ENCODE measurements at regions not wholly inside any gene's neighbourhood (a gene's known extent, or its start where the extent isn't known, plus 50 kb on each side); places are given as distances from the start of the nearest gene placed in this dataset.
"Not testable (repeated sequence)": the region's sequence is repeated elsewhere in the genome, so short reads cannot be mapped to it uniquely, and the experiment has no call there.

- Mint-ChIP-seq H3K27me3 (ENCODE audit: low read depth in 3 of 3) (peaks cover 1 to 6% (median 2%) of the 10 kb centered on the region in 3 donors), H3K9me3 (peaks cover 8 to 25% (median 16%) of the 10 kb centered on the region in 7 donors), H3K36me3 (no peaks in the 10 kb centered on the region), H3K4me3 (no peak overlapping the region), H3K27ac (no peak overlapping the region), H3K4me1 (no peaks in the 10 kb centered on the region)
- DNase-seq = no peak
- H3K79me2 ChIP-seq (ENCODE audit: insufficient read depth, low read length) = no peaks in the 10 kb centered on the region
- intact Hi-C loops (cut with micrococcal nuclease) = no loop called here
- H3K27ac ChIP-seq (ENCODE audit: low read depth in 1 of 2, low read length in 2 of 2) = no peak overlapping the region
- no peaks in the 10 kb centered on the region for H3K27me3 ChIP-seq (ENCODE audit: control insufficient read depth in 2 of 2, insufficient read depth in 2 of 2, low read length in 2 of 2)
- H3K4me1 ChIP-seq (ENCODE audit: control insufficient read depth in 1 of 2, insufficient read depth in 2 of 2, low read length in 2 of 2) = no peaks in the 10 kb centered on the region
- no peak overlapping the region for H3K4me3 ChIP-seq (replicated peaks in 1 of 3; ENCODE audit: low read depth in 2 of 3, low read length in 3 of 3)
- 98% methylated on average over 24 of the region's 38 CpGs for WGBS (ENCODE audit: insufficient coverage)
- no peak overlapping the region for H3K9ac ChIP-seq (ENCODE audit: insufficient read depth, low read length, poor library complexity, severe bottlenecking)
- H2AFZ ChIP-seq (ENCODE audit: insufficient read depth, low read depth, low read length, poor library complexity, severe bottlenecking) = no peak overlapping the region
- H3K9me3 ChIP-seq (replicated peaks in 1 of 2; ENCODE audit: control insufficient read depth in 1 of 2, insufficient read depth in 1 of 2, low read length in 2 of 2) = peaks cover 0 to 11% of the 10 kb centered on the region in 2 donors
- no peaks in the 10 kb centered on the region for H3K36me3 ChIP-seq (replicated peaks in 1 of 2; ENCODE audit: control insufficient read depth in 1 of 2, insufficient read depth in 2 of 2, low read length in 2 of 2)
- no peak for TF ChIP-seq CTCF (IDR thresholded peaks at IDR 0.05)
- no peak overlapping the region for H3K4me2 ChIP-seq (replicated peaks; ENCODE audit: extremely low read depth, low read length, poor library complexity, severe bottlenecking)
- no peaks in the 10 kb centered on the region for H4K20me1 ChIP-seq (ENCODE audit: insufficient read depth, low read length)
These were observed 137.8 kb upstream of the PALMD start for GRCh38 chr1:99507906-99508732.

- intact Hi-C loops (cut with micrococcal nuclease); H3K27me3 ChIP-seq (ENCODE audit: control insufficient read depth in 2 of 2, insufficient read depth in 2 of 2, low read length in 2 of 2); H3K4me1 ChIP-seq (ENCODE audit: control insufficient read depth in 1 of 2, insufficient read depth in 2 of 2, low read length in 2 of 2); H3K4me3 ChIP-seq (replicated peaks in 1 of 3; ENCODE audit: low read depth in 2 of 3, low read length in 3 of 3); H4K20me1 ChIP-seq (ENCODE audit: insufficient read depth, low read length); H3K36me3 ChIP-seq (replicated peaks in 1 of 2; ENCODE audit: control insufficient read depth in 1 of 2, insufficient read depth in 2 of 2, low read length in 2 of 2); H3K27me3 Mint-ChIP-seq (ENCODE audit: low read depth in 3 of 3); H3K36me3 Mint-ChIP-seq; H3K4me2 ChIP-seq (replicated peaks; ENCODE audit: extremely low read depth, low read length, poor library complexity, severe bottlenecking); H3K4me3 Mint-ChIP-seq; H2AFZ ChIP-seq (ENCODE audit: insufficient read depth, low read depth, low read length, poor library complexity, severe bottlenecking); DNase-seq; H3K79me2 ChIP-seq (ENCODE audit: insufficient read depth, low read length); H3K4me1 Mint-ChIP-seq; H3K27ac ChIP-seq (ENCODE audit: low read depth in 1 of 2, low read length in 2 of 2); H3K9ac ChIP-seq (ENCODE audit: insufficient read depth, low read length, poor library complexity, severe bottlenecking); H3K27ac Mint-ChIP-seq: not testable (repeated sequence)
- whole genome bisulfite sequencing (ENCODE audit: insufficient coverage) = 99% methylated on average over 16 of the region's 24 CpGs
- H3K9me3 ChIP-seq (replicated peaks in 1 of 2; ENCODE audit: control insufficient read depth in 1 of 2, insufficient read depth in 1 of 2, low read length in 2 of 2) = peaks cover 0 to 11% of the 10 kb centered on the region in 2 donors
- H3K9me3 Mint-ChIP-seq = peaks cover 10 to 25% (median 16%) of the 10 kb centered on the region in 7 donors
These were observed 137.0 kb upstream of the PALMD start for GRCh38 chr1:99508733-99509445.

GRCh38 chr1:99514823-99515552 lies 130.9 kb upstream of the PALMD start:
- H3K9ac ChIP-seq (ENCODE audit: insufficient read depth, low read length, poor library complexity, severe bottlenecking); H4K20me1 ChIP-seq (ENCODE audit: insufficient read depth, low read length); intact Hi-C loops (cut with micrococcal nuclease); H3K4me1 Mint-ChIP-seq; H3K4me3 ChIP-seq (replicated peaks in 1 of 3; ENCODE audit: low read depth in 2 of 3, low read length in 3 of 3); H3K27ac ChIP-seq (ENCODE audit: low read depth in 1 of 2, low read length in 2 of 2); H3K4me2 ChIP-seq (replicated peaks; ENCODE audit: extremely low read depth, low read length, poor library complexity, severe bottlenecking); H3K36me3 ChIP-seq (replicated peaks in 1 of 2; ENCODE audit: control insufficient read depth in 1 of 2, insufficient read depth in 2 of 2, low read length in 2 of 2); H3K4me1 ChIP-seq (ENCODE audit: control insufficient read depth in 1 of 2, insufficient read depth in 2 of 2, low read length in 2 of 2); H3K36me3 Mint-ChIP-seq; H3K27me3 ChIP-seq (ENCODE audit: control insufficient read depth in 2 of 2, insufficient read depth in 2 of 2, low read length in 2 of 2); H3K4me3 Mint-ChIP-seq; H3K27me3 Mint-ChIP-seq (ENCODE audit: low read depth in 3 of 3); H2AFZ ChIP-seq (ENCODE audit: insufficient read depth, low read depth, low read length, poor library complexity, severe bottlenecking); H3K9me3 ChIP-seq (replicated peaks in 1 of 2; ENCODE audit: control insufficient read depth in 1 of 2, insufficient read depth in 1 of 2, low read length in 2 of 2); H3K79me2 ChIP-seq (ENCODE audit: insufficient read depth, low read length); DNase-seq: not testable (repeated sequence)
- peak overlapping the region in 1 of 7 donors; percentile 46 for H3K27ac Mint-ChIP-seq
- WGBS (ENCODE audit: insufficient coverage) = no CpG with 5 or more reads among the region's 8 CpGs
- H3K9me3 Mint-ChIP-seq = peaks cover 2 to 10% (median 4%) of the 10 kb centered on the region in 7 donors

All from CD14-positive monocyte (primary cell).